ENCODE measurements at regions not wholly inside any gene's neighbourhood (a gene's known extent, or its start where the extent isn't known, plus 50 kb on each side); places are given as distances from the start of the nearest gene placed in this dataset.

- BruUV-seq (replicated peaks) = no TSS peak
- Histone ChIP-seq H3K79me1 (ENCODE audit: low read depth in 1 of 2, low read length in 2 of 2) (no peaks in the 10 kb centered on the region), H2AFZ (replicated peaks; ENCODE audit: low read length, poor library complexity) (no peak overlapping the region), H4K5ac (ENCODE audit: low read depth, low read length) (no peak overlapping the region), H2AK9ac (replicated peaks; ENCODE audit: low read depth, low read length, poor library complexity) (no peak overlapping the region), H3K4ac (ENCODE audit: low read depth, low read length) (no peak overlapping the region), H4K8ac (ENCODE audit: low read depth in 2 of 2, low read length in 2 of 2) (no peak overlapping the region), H3K14ac (replicated peaks; ENCODE audit: low read depth, low read length) (no peak overlapping the region), H3K23ac (ENCODE audit: low read depth, low read length) (no peak overlapping the region), H3K9ac (ENCODE audit: low read depth, low read length) (no peak overlapping the region), H2BK5ac (ENCODE audit: low read depth, low read length, poor library complexity, severe bottlenecking) (no peak overlapping the region), H3K18ac (ENCODE audit: low read depth, low read length) (no peak overlapping the region; the same call in 1 of the 2 replicates), H3K4me1 (ENCODE audit: control insufficient read depth, insufficient read depth, low read length) (peaks cover 5% of the 10 kb centered on the region; the same call in 1 of the 2 replicates), H3K4me2 (ENCODE audit: low read depth, low read length) (no peak overlapping the region), H3K9me1 (ENCODE audit: insufficient read depth, low read length) (no peaks in the 10 kb centered on the region), H4K20me1 (ENCODE audit: insufficient read depth, low read length) (no peaks in the 10 kb centered on the region), H3K56ac (ENCODE audit: extremely low read depth, insufficient read depth, low read length) (no peak overlapping the region), H2BK20ac (ENCODE audit: low read depth, low read length) (no peak overlapping the region), H2BK15ac (ENCODE audit: low read depth, low read length) (no peak overlapping the region), H3K4me3 (ENCODE audit: insufficient read depth, low read depth, low read length) (no peak overlapping the region), H3K9me3 (ENCODE audit: control insufficient read depth, insufficient read depth, low read length) (no peaks in the 10 kb centered on the region), H3K27ac (ENCODE audit: insufficient read depth, low read length) (no peak overlapping the region), H3K36me3 (ENCODE audit: control insufficient read depth, insufficient read depth, low read length) (no peaks in the 10 kb centered on the region), H2AK5ac (ENCODE audit: low read depth, low read length) (no peak overlapping the region), H3K27me3 (ENCODE audit: control insufficient read depth, insufficient read depth, low read length) (peaks cover 13% of the 10 kb centered on the region), H2BK120ac (ENCODE audit: low read depth, low read length) (no peak overlapping the region), H4K91ac (ENCODE audit: insufficient read depth, low read depth, low read length) (no peak overlapping the region)
- TF ChIP-seq MXI1 (IDR thresholded peaks at IDR 0.05; ENCODE audit: borderline replicate concordance, low read depth, low read length) (no peak), SMC3 (IDR thresholded peaks at IDR 0.05; ENCODE audit: low read depth, low read length) (no peak), ELK1 (IDR thresholded peaks at IDR 0.05; ENCODE audit: borderline replicate concordance, low read depth, low read length) (no peak)
- dilution Hi-C loops (cut with HindIII; ENCODE audit: low sequenced_read_pairs, unreplicated experiment) (no loop called here), intact Hi-C loops (cut with micrococcal nuclease) (no loop called here), in situ Hi-C loops (cut with MboI; ENCODE audit: low sequenced_read_pairs) (no loop called here)
- ATAC-seq (ENCODE audit: low read depth) = no peak
- no CpG with 5 or more reads among the region's 6 CpGs for whole genome bisulfite sequencing, 2 experiments (ENCODE audit: extremely low coverage in 2 of 2, insufficient read length in 1 of 2)
- ChIA-PET CTCF (interaction anchor here (1.0 kb wide), 1 partner anchor 165 kb away, joined by 3 read pairs; no protein-coding TSS in a partner anchor), POLR2A (ENCODE audit: unreplicated experiment) (no interaction called here)
- DNase-seq = no peak
Measured at GRCh38 chr4:138845054-138845453, 170.5 kb upstream of the NOCT start.
